Kidney (tissue), 13 donors: ENCODE measurements at regions not wholly inside any gene's neighbourhood (a gene's known extent, or its start where the extent isn't known, plus 50 kb on each side); places are given as distances from the start of the nearest gene placed in this dataset.
A peak's percentile ranks its signal among the peaks of the same experiment; 100 is the strongest.

ENCODE experiments used
- DNase-seq, 5 donors: peaks; one replicate each; pipeline ENCODE4 v3.0.0-alpha.2; 2013 to 2020
- FAIRE-seq: peaks from 2 replicates; lab custom pipeline; 2012; peaks lifted over from hg19 to GRCh38; lab: Jason Lieb, UNC
- H3K27ac ChIP-seq, 2 donors: one replicate each; pipeline ENCODE4 v1.7.0; 2013; ENCODE audit warnings: low read depth in 2 of 2, low read length in 2 of 2, inconsistent platforms in 1 of 2
- H3K27me3 ChIP-seq: one replicate; pipeline ENCODE4 v1.7.1; 2013; ENCODE audit warnings: low read length, inconsistent platforms; ENCODE audit not compliant: control insufficient read depth, insufficient read depth
- H3K36me3 ChIP-seq, 3 donors: one replicate each; pipeline versions ENCODE4 v1.7.0 to v1.7.1; 2013; ENCODE audit warnings: low read length in 3 of 3, control low read depth in 1 of 3, inconsistent platforms in 1 of 3; ENCODE audit not compliant: insufficient read depth in 3 of 3, control insufficient read depth in 2 of 3
- H3K4me1 ChIP-seq, 3 donors: one replicate each; pipeline versions ENCODE4 v1.7.0 to v1.7.1; 2013; ENCODE audit warnings: low read length in 3 of 3, inconsistent platforms in 1 of 3, low read depth in 1 of 3; ENCODE audit not compliant: control insufficient read depth in 2 of 3, insufficient read depth in 2 of 3
- H3K4me3 ChIP-seq, 3 donors: one replicate each; pipeline versions ENCODE4 v1.7.0 to v1.8.1; 2013; ENCODE audit warnings: low read length in 3 of 3, control low read depth in 1 of 3, inconsistent platforms in 1 of 3
- H3K9ac ChIP-seq, 3 donors: one replicate each; pipeline versions ENCODE4 v1.7.0 to v1.7.1; 2013; ENCODE audit warnings: low read length in 3 of 3, control low read depth in 1 of 3, inconsistent platforms in 1 of 3
- H3K9me3 ChIP-seq, 3 donors: one replicate each; pipeline versions ENCODE4 v1.7.0 to v1.7.1; 2013; ENCODE audit warnings: low read length in 3 of 3, control low read depth in 1 of 3, inconsistent platforms in 1 of 3; ENCODE audit not compliant: control insufficient read depth in 2 of 3, insufficient read depth in 1 of 3
- intact Hi-C: fragments of 100-400 bp; cut with DNase I; formaldehyde crosslinking; loops from one replicate; pipeline ENCODE4 v1.11.1; 2022
- TF ChIP-seq, protein P1 (sequence below): IDR thresholded peaks from 3 replicates; pipeline ENCODE4 v1.5.1; 2012; ENCODE audit warnings: mild to moderate bottlenecking, moderate library complexity, borderline replicate concordance; ENCODE audit not compliant: insufficient read depth; ENCODE audit errors: extremely low read depth
- donor health status: control.
- donor health status: control.
- donor health status: control.
- donor health status: control.
- donor health status: control.
- donor health status: DM: yes; HTN: yes; CAD: no.
- donor health status: Normal renal cell carcinoma (clear cell type).

DNA sequence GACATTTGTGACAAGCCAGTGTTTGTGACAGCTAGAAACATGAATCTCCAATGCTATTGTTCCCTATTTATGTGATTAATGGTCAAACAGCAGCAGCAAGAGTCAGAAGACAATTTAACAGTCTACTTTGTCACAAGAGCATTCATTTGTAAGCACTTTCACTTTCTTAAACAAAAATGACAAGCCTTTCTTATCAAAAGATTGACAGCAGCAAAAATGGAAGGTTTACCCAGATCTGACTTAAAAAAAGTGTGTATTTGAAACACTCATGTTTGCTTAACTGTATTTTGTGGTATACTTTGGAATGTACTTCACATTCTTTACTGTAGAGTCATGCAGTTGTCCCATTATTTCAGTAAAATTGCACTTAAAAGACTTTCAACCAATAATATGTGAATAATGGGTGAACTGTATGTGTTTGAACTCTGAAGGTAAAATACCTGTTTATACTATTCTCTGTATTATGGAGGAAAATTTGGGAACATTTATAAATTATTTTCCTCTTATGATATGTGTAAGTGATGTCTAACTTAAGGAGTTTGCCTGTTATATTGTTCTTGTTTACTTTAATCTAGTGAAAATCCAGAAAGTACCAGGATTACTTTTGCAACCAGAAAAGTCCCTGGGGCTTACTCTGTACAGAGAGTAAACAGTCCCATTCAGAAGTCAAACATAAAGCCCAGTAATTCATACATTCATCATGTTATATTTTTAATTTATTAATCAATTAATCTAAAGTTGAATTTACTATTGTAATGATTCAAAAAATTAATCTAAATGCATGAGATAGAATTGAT, 314.9 kb upstream of the TRAM1L1 start:
- DNase-seq (peak in 1 of 5 donors; percentile 6), FAIRE-seq (no peak)
- Histone ChIP-seq H3K4me3 (no peak overlapping the region), H3K9me3 (peaks cover 0 to 4% (median 0%) of the 10 kb centered on the region in 3 donors), H3K9ac (no peak overlapping the region), H3K4me1 (no peaks in the 10 kb centered on the region), H3K27me3 (no peaks in the 10 kb centered on the region), H3K36me3 (no peaks in the 10 kb centered on the region), H3K27ac (no peak overlapping the region)
- TF ChIP-seq, protein P1, sequence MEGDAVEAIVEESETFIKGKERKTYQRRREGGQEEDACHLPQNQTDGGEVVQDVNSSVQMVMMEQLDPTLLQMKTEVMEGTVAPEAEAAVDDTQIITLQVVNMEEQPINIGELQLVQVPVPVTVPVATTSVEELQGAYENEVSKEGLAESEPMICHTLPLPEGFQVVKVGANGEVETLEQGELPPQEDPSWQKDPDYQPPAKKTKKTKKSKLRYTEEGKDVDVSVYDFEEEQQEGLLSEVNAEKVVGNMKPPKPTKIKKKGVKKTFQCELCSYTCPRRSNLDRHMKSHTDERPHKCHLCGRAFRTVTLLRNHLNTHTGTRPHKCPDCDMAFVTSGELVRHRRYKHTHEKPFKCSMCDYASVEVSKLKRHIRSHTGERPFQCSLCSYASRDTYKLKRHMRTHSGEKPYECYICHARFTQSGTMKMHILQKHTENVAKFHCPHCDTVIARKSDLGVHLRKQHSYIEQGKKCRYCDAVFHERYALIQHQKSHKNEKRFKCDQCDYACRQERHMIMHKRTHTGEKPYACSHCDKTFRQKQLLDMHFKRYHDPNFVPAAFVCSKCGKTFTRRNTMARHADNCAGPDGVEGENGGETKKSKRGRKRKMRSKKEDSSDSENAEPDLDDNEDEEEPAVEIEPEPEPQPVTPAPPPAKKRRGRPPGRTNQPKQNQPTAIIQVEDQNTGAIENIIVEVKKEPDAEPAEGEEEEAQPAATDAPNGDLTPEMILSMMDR, result no peak
- intact Hi-C loops, result no loop called here

DNA sequence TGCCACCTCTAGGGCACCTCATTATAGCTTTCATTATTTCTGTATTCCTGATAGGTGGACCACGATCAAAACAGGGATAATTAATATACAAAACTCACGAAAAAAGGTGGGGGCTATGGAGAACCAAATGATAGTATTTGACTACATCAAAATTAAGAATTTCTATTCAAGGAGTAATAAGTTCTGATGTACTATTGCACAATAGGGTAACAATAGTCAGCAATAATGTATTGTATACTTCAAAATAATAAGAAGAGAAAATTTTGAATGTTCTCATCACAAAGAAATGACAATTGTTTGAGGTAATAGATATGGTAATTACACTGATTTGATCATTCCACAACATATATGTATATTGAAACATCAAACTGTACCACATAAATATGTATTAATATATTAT, 327.3 kb upstream of the TRAM1L1 start:
- Histone ChIP-seq H3K9ac (no peak overlapping the region), H3K9me3 (no peaks in the 10 kb centered on the region), H3K4me1 (no peaks in the 10 kb centered on the region), H3K27ac (no peak overlapping the region), H3K36me3 (no peaks in the 10 kb centered on the region), H3K27me3 (no peaks in the 10 kb centered on the region), H3K4me3 (no peak overlapping the region)
- TF ChIP-seq, protein P1, result no peak
- no peak for DNase-seq
- intact Hi-C loops, result no loop called here
- no peak for FAIRE-seq

DNA sequence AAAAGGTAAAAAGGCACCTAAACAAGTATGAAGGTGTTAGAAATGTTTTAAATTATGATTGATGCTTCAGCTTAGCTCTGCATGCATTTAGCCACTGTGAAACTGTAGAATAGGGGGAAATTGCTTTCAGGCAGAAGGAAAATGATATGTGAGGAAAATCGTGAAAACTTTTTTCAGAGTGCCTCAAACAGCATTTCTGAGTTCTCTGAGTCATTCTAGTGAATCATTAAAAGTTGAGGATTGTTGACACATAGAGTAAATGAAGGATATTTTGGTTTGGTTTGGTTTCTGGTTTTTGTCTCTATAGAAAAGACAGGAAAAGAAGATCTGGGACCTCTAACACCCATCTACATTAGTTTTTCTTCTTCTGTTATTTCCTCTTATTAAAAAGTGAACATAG, 332.5 kb upstream of the TRAM1L1 start:
- FAIRE-seq, result no peak
- intact Hi-C loops, result no loop called here

More for the DNA sequence above, 332.5 kb upstream of the TRAM1L1 start:
- TF ChIP-seq, protein P1, result no peak
- Histone ChIP-seq H3K27me3 (no peaks in the 10 kb centered on the region), H3K4me3 (no peak overlapping the region), H3K9ac (no peak overlapping the region), H3K9me3 (no peaks in the 10 kb centered on the region), H3K27ac (no peak overlapping the region), H3K4me1 (no peaks in the 10 kb centered on the region), H3K36me3 (no peaks in the 10 kb centered on the region)
- no peak for DNase-seq
